ENCODE measurements at regions not wholly inside any gene's neighbourhood (a gene's known extent, or its start where the extent isn't known, plus 50 kb on each side); places are given as distances from the start of the nearest gene placed in this dataset.
A peak's percentile ranks its signal among the peaks of the same experiment; 100 is the strongest.

- DNase-seq = peak; percentile 67
These were observed 83.6 kb upstream of the STX18 start for GRCh38 chr4:4625488-4625887.

GRCh38 chr4:4624276-4624897 lies 82.5 kb upstream of the STX18 start:
- no peak for DNase-seq

- no peak for DNase-seq
These were observed 78.0 kb upstream of the STX18 start for GRCh38 chr4:4619821-4620220.

- DNase-seq = peak; percentile 14
These were observed 77.0 kb upstream of the STX18 start for GRCh38 chr4:4618847-4619246.

GRCh38 chr4:4614925-4615678 lies 73.3 kb upstream of the STX18 start:
- peak; percentile 74 for DNase-seq

- DNase-seq = peak; percentile 37
These were observed 71.9 kb upstream of the STX18 start for GRCh38 chr4:4613641-4614286.

- peak; percentile 48 for DNase-seq
These were observed 71.2 kb upstream of the STX18 start for GRCh38 chr4:4613126-4613465.

- DNase-seq = no peak
These were observed 68.8 kb upstream of the STX18 start for GRCh38 chr4:4610672-4611071.

GRCh38 chr4:4609622-4610334 lies 67.9 kb upstream of the STX18 start:
- no peak for DNase-seq

- no peak for DNase-seq
These were observed 66.3 kb upstream of the STX18 start for GRCh38 chr4:4608214-4608537.

GRCh38 chr4:4607336-4608213 lies 65.7 kb upstream of the STX18 start:
- DNase-seq = no peak

- peak; percentile 28 for DNase-seq
These were observed 64.5 kb upstream of the STX18 start for GRCh38 chr4:4606321-4606720.

- DNase-seq = no peak
These were observed 64.0 kb upstream of the STX18 start for GRCh38 chr4:4605849-4606248.

- no peak for DNase-seq
These were observed 61.7 kb upstream of the STX18 start for GRCh38 chr4:4603592-4603991.

GRCh38 chr4:4603067-4603466 lies 61.2 kb upstream of the STX18 start:
- DNase-seq = no peak

- no peak for DNase-seq
These were observed 60.6 kb upstream of the STX18 start for GRCh38 chr4:4602468-4602867.

GRCh38 chr4:4601803-4602369 lies 60.0 kb upstream of the STX18 start:
- DNase-seq = no peak

- no peak for DNase-seq
These were observed 57.8 kb upstream of the STX18 start for GRCh38 chr4:4599481-4600275.

GRCh38 chr4:4598851-4599411 lies 57.1 kb upstream of the STX18 start:
- DNase-seq = no peak

GRCh38 chr4:4596720-4597119 lies 54.9 kb upstream of the STX18 start:
- no peak for DNase-seq

GRCh38 chr4:4595252-4595651 lies 53.4 kb upstream of the STX18 start:
- no peak for DNase-seq
